ENCODE measurements at regions not wholly inside any gene's neighbourhood (a gene's known extent, or its start where the extent isn't known, plus 50 kb on each side); places are given as distances from the start of the nearest gene placed in this dataset.

- DNase-seq (ENCODE audit: insufficient read length, low spot score) (no peak), FAIRE-seq (no peak)
- no peak for TF ChIP-seq TAF1 (IDR thresholded peaks at IDR 0.05; ENCODE audit: low read depth, low read length)
- no peak for TF ChIP-seq POLR2A (IDR thresholded peaks at IDR 0.05; ENCODE audit: low read depth, low read length)
- TF ChIP-seq PAX5 (IDR thresholded peaks at IDR 0.05; ENCODE audit: insufficient read depth, low read length, severe bottlenecking), result no peak
- TF ChIP-seq POU2F2 (IDR thresholded peaks at IDR 0.05; ENCODE audit: low read depth, low read length), result no peak
- no peak for TF ChIP-seq SPI1 (IDR thresholded peaks at IDR 0.05; ENCODE audit: low read depth, low read length)
- TF ChIP-seq POLR2AphosphoS5 (IDR thresholded peaks at IDR 0.05; ENCODE audit: low read depth, low read length), result no peak
These were observed 264.9 kb downstream of the SKIDA1 start for GRCh38 chr10:21260506-21261149.

- FAIRE-seq (no peak), DNase-seq (ENCODE audit: insufficient read length, low spot score) (no peak)
- TF ChIP-seq SPI1 (IDR thresholded peaks at IDR 0.05; ENCODE audit: low read depth, low read length) (no peak), POLR2AphosphoS5 (IDR thresholded peaks at IDR 0.05; ENCODE audit: low read depth, low read length) (no peak)
These were observed 265.4 kb downstream of the SKIDA1 start for GRCh38 chr10:21260066-21260465.

GRCh38 chr10:21257919-21258318, 267.6 kb downstream of the SKIDA1 start:
- DNase-seq (ENCODE audit: insufficient read length, low spot score) (no peak), FAIRE-seq (no peak)
- TF ChIP-seq TAF1 (IDR thresholded peaks at IDR 0.05; ENCODE audit: low read depth, low read length) (no peak), POU2F2 (IDR thresholded peaks at IDR 0.05; ENCODE audit: low read depth, low read length) (no peak), POLR2AphosphoS5 (IDR thresholded peaks at IDR 0.05; ENCODE audit: low read depth, low read length) (no peak), PAX5 (IDR thresholded peaks at IDR 0.05; ENCODE audit: insufficient read depth, low read length, severe bottlenecking) (no peak), SPI1 (IDR thresholded peaks at IDR 0.05; ENCODE audit: low read depth, low read length) (no peak), POLR2A (IDR thresholded peaks at IDR 0.05; ENCODE audit: low read depth, low read length) (no peak)

- TF ChIP-seq PAX5 (IDR thresholded peaks at IDR 0.05; ENCODE audit: insufficient read depth, low read length, severe bottlenecking) (no peak), POLR2AphosphoS5 (IDR thresholded peaks at IDR 0.05; ENCODE audit: low read depth, low read length) (no peak), POLR2A (IDR thresholded peaks at IDR 0.05; ENCODE audit: low read depth, low read length) (no peak), SPI1 (IDR thresholded peaks at IDR 0.05; ENCODE audit: low read depth, low read length) (no peak), POU2F2 (IDR thresholded peaks at IDR 0.05; ENCODE audit: low read depth, low read length) (no peak), TAF1 (IDR thresholded peaks at IDR 0.05; ENCODE audit: low read depth, low read length) (no peak)
- FAIRE-seq (no peak), DNase-seq (ENCODE audit: insufficient read length, low spot score) (no peak)
These were observed 268.3 kb downstream of the SKIDA1 start for GRCh38 chr10:21257191-21257590.

- TF ChIP-seq POLR2AphosphoS5 (IDR thresholded peaks at IDR 0.05; ENCODE audit: low read depth, low read length) (no peak), POLR2A (IDR thresholded peaks at IDR 0.05; ENCODE audit: low read depth, low read length) (no peak), TAF1 (IDR thresholded peaks at IDR 0.05; ENCODE audit: low read depth, low read length) (no peak), POU2F2 (IDR thresholded peaks at IDR 0.05; ENCODE audit: low read depth, low read length) (no peak), SPI1 (IDR thresholded peaks at IDR 0.05; ENCODE audit: low read depth, low read length) (no peak), PAX5 (IDR thresholded peaks at IDR 0.05; ENCODE audit: insufficient read depth, low read length, severe bottlenecking) (no peak)
- DNase-seq (ENCODE audit: insufficient read length, low spot score), result no peak
- no peak for FAIRE-seq
These were observed 276.0 kb downstream of the SKIDA1 start for GRCh38 chr10:21249435-21249834.

- no peak for TF ChIP-seq PAX5 (IDR thresholded peaks at IDR 0.05; ENCODE audit: insufficient read depth, low read length, severe bottlenecking)
- TF ChIP-seq SPI1 (IDR thresholded peaks at IDR 0.05; ENCODE audit: low read depth, low read length), result no peak
- no peak for TF ChIP-seq POU2F2 (IDR thresholded peaks at IDR 0.05; ENCODE audit: low read depth, low read length)
- TF ChIP-seq POLR2A (IDR thresholded peaks at IDR 0.05; ENCODE audit: low read depth, low read length), result no peak
- no peak for TF ChIP-seq TAF1 (IDR thresholded peaks at IDR 0.05; ENCODE audit: low read depth, low read length)
- TF ChIP-seq POLR2AphosphoS5 (IDR thresholded peaks at IDR 0.05; ENCODE audit: low read depth, low read length), result no peak
- DNase-seq (ENCODE audit: insufficient read length, low spot score), result no peak
- no peak for FAIRE-seq
These were observed 277.9 kb downstream of the SKIDA1 start for GRCh38 chr10:21247592-21247991.

GRCh38 chr10:21246178-21246577, 279.3 kb downstream of the SKIDA1 start:
- FAIRE-seq (no peak), DNase-seq (ENCODE audit: insufficient read length, low spot score) (no peak)
- TF ChIP-seq POLR2AphosphoS5 (IDR thresholded peaks at IDR 0.05; ENCODE audit: low read depth, low read length) (no peak), POU2F2 (IDR thresholded peaks at IDR 0.05; ENCODE audit: low read depth, low read length) (no peak), SPI1 (IDR thresholded peaks at IDR 0.05; ENCODE audit: low read depth, low read length) (no peak), TAF1 (IDR thresholded peaks at IDR 0.05; ENCODE audit: low read depth, low read length) (no peak), PAX5 (IDR thresholded peaks at IDR 0.05; ENCODE audit: insufficient read depth, low read length, severe bottlenecking) (no peak), POLR2A (IDR thresholded peaks at IDR 0.05; ENCODE audit: low read depth, low read length) (no peak)

- no peak for TF ChIP-seq PAX5 (IDR thresholded peaks at IDR 0.05; ENCODE audit: insufficient read depth, low read length, severe bottlenecking)
- TF ChIP-seq TAF1 (IDR thresholded peaks at IDR 0.05; ENCODE audit: low read depth, low read length), result no peak
- no peak for TF ChIP-seq POLR2AphosphoS5 (IDR thresholded peaks at IDR 0.05; ENCODE audit: low read depth, low read length)
- TF ChIP-seq SPI1 (IDR thresholded peaks at IDR 0.05; ENCODE audit: low read depth, low read length), result no peak
- no peak for TF ChIP-seq POU2F2 (IDR thresholded peaks at IDR 0.05; ENCODE audit: low read depth, low read length)
- no peak for TF ChIP-seq POLR2A (IDR thresholded peaks at IDR 0.05; ENCODE audit: low read depth, low read length)
- DNase-seq (ENCODE audit: insufficient read length, low spot score) (no peak), FAIRE-seq (no peak)
These were observed 281.7 kb downstream of the SKIDA1 start for GRCh38 chr10:21243748-21244257.

- FAIRE-seq (no peak), DNase-seq (ENCODE audit: insufficient read length, low spot score) (no peak)
- TF ChIP-seq SPI1 (IDR thresholded peaks at IDR 0.05; ENCODE audit: low read depth, low read length), result no peak
- TF ChIP-seq POLR2AphosphoS5 (IDR thresholded peaks at IDR 0.05; ENCODE audit: low read depth, low read length), result no peak
- TF ChIP-seq POLR2A (IDR thresholded peaks at IDR 0.05; ENCODE audit: low read depth, low read length), result no peak
- no peak for TF ChIP-seq PAX5 (IDR thresholded peaks at IDR 0.05; ENCODE audit: insufficient read depth, low read length, severe bottlenecking)
- no peak for TF ChIP-seq POU2F2 (IDR thresholded peaks at IDR 0.05; ENCODE audit: low read depth, low read length)
- no peak for TF ChIP-seq TAF1 (IDR thresholded peaks at IDR 0.05; ENCODE audit: low read depth, low read length)
These were observed 282.6 kb downstream of the SKIDA1 start for GRCh38 chr10:21242915-21243314.

- DNase-seq (ENCODE audit: insufficient read length, low spot score) (no peak), FAIRE-seq (no peak)
- TF ChIP-seq TAF1 (IDR thresholded peaks at IDR 0.05; ENCODE audit: low read depth, low read length) (no peak), SPI1 (IDR thresholded peaks at IDR 0.05; ENCODE audit: low read depth, low read length) (no peak), PAX5 (IDR thresholded peaks at IDR 0.05; ENCODE audit: insufficient read depth, low read length, severe bottlenecking) (no peak), POLR2A (IDR thresholded peaks at IDR 0.05; ENCODE audit: low read depth, low read length) (no peak), POLR2AphosphoS5 (IDR thresholded peaks at IDR 0.05; ENCODE audit: low read depth, low read length) (no peak), POU2F2 (IDR thresholded peaks at IDR 0.05; ENCODE audit: low read depth, low read length) (no peak)
These were observed 286.8 kb downstream of the SKIDA1 start for GRCh38 chr10:21238717-21239116.

Measured in GM12891 (cell line).